SHP77 treated with DMSO at 0.1 percent for 48 hours (cell line): ENCODE measurements at regions not wholly inside any gene's neighbourhood (a gene's known extent, or its start where the extent isn't known, plus 50 kb on each side); places are given as distances from the start of the nearest gene placed in this dataset.

Experiments used
- DNase-seq: peaks from one replicate; lab custom pipeline; 2025; lab: John Stamatoyannopoulos, UW

DNA sequence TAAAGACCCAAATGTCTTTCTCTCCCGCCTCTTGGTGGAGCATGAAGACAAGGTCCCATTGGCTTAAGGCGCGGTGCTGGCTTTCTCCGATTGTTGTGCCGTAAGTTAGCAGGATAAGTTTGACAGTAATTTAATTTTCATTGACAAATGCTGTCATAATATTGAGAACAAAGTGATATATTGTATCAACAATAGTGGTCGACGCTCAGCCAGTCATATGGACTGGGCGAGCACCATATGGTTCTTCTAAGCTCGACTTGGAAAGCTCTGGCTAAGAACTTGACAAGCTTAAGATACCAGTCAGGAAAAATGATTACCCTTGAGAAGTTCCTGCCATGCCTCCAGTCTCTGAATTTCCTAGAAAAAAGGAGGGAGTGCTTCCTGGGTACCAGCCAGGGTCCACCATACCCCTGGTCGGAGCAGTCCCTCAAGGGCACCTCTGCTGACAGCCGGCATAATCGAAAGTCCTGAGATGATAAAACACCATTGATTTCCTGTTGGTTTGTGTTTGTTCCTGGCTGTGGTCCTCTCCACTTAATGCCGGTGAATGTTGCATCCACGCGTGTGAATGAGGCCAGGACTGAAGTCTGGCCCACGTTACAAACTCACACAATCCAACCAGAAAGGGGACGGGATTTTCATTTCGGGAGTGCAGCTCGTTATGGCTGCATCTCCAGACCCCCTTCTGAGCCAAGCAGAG lies 262.1 kb downstream of the ZNF536 start:
- DNase-seq: no peak

DNA sequence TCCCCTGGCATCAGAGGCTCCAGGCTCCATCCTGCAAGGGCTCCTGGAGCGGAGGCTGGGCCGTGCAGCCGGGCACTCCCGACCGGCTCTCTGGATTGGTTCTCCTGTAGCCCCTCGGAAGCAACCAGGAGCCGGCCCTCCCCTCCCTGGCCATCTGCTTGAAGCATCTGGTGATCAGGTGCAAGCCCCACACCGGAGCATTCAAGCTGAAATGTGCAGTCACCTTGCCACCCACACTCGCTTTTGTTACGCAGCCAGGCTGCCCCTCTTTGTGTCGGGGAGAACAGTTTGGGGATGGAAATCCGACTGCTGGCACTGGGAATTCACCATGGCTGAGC lies 258.8 kb downstream of the ZNF536 start:
- no peak for DNase-seq

DNA sequence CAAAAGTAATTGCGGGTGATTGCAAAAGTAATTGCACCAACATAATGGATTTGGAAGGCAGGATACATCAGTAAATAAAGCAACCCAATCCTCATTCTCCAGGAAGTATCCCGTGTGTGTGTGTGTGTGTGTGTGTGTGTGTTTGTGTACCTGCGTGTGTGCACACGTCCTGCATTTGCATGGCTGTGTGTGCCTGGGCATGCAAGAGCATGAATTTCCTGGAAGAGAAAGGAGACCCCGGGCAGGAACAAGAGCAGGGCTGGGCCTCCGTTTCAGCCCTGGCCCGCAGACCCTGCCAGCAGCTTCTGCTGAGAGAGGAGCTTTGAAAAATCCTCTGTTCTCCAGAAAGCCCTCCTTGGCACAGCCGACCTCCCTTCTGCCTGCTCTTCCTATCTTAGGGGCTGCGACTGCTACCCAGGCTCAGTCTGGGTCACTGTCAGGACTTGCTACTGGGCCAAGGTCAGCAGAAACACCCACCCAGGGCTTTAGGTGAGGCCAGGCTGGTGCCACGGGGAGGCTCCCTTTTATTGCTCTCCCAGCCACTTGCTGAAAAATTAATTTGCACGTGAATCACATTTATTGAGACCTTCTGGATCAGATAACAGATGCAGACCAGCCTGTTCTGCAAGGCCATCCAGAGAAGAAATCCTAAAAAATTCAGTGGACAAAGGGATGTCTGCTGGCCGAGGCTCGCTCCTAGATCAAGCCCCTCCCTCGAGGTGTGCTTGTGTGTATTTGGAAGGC lies 258.3 kb downstream of the ZNF536 start:
- DNase-seq: no peak

DNA sequence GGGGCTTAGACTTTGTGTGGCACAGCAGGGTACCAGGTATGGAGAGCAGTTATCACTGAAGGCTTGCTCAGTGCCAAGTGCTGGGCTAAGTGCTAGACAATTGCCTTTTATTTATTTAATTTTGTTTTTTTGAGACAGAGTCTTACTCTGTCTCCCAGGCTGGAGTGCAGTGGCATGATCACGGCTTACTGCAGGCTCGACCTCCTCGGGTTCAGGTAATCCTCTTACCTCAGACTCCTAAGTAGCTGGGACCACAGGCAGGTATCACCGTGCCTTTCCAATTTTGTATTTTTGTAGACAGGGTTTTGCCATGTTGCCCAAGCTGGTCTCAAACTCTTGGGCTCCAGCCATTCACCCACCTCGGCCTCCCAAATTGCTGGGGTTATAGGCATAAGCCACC lies 256.9 kb downstream of the ZNF536 start:
- no peak for DNase-seq

DNA sequence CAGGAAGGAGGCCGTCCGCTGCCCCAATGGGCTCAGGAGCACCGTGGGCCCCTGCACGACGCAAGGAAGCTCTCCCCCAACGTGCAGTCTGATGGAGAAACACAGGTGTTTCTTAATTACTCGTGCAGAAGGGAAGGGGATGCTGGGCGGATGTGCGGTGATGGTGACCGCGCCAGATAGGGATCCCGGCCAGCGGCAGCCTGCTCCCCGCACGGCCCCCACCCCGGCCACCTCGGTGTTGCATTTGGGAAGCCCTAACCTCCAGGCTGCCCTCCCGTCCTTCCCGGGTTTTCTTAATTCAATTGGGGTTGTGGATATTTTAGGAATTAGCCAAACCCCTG lies 254.4 kb downstream of the ZNF536 start:
- no peak for DNase-seq

DNA sequence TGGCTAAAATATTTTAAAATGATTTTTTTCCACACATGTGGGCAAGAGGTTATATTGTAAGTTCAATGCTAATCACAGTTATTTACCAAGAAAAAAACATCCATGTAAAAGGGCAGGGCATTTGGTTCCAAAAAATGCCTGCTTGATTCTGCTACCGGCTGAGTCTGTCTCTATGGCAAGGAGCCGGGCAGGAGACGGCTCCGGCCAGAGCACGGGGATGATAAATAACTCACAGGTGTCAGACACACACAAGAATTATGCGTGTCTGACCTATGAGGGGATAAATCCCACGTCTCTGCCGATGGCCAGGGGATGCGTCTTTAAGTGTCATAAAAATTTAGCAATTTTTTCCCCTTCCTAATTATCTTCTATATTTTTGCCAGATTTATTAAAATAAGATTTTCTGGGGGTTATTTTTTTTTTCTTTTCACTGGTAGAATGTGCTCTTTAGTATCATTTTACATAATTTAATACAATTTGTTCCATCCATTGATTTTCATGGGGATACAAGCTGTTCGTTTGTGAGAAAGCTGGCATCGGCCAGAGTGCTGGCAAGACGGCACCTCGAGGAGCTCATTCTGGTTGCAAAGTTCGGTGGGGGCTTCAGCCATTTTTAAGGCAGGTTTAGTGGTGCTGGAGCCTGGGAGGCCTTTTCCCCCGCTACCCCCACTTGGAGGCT lies 253.9 kb downstream of the ZNF536 start:
- DNase-seq: no peak

DNA sequence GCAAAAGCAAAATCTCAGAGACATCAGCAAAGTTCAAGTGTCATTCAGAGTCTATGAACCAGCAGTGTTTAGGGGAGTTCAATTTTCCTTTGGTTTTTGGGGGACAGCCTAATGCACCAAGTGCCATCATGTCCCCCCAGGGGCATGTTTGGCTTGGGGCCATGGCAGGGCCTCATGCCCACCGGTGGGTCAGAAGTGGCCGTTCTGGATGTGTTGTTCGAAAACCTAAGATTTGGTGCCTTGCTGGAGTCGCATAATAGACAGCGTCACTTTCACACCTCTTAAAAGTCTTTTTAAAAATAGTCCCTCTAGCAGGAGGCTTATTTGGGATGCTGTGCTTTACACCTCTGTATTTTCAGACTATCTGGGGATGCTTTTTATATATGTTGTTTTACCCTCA lies 250.1 kb downstream of the ZNF536 start:
- no peak for DNase-seq

DNA sequence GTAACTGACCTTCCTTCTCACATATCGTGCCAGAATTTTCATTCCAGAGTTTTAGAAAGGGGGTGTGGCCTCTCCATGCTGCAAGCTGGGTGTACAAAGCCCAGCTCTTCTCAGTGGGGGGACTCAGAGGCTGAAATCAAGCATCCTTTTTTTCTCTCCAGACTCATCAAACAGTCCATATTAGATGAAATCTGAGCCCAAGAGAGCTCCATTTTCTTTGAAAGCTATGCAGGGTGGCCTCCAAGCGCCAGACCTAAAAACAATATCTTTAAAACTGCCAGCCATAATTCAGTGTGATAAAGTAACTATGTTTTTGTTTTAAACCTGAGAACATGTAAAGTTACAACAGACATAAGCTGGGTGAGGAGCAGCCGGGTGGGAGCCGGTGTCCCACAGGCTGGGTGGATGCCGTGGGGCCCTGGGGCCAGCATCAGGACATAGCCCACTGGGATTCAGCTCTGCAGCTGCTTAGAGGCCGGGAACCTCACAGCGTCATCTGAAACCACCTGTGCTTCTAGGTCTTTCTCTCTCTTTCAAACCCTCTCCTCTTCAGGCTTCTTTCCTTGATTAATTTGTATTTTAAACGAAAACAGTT lies 249.2 kb downstream of the ZNF536 start:
- DNase-seq: no peak

DNA sequence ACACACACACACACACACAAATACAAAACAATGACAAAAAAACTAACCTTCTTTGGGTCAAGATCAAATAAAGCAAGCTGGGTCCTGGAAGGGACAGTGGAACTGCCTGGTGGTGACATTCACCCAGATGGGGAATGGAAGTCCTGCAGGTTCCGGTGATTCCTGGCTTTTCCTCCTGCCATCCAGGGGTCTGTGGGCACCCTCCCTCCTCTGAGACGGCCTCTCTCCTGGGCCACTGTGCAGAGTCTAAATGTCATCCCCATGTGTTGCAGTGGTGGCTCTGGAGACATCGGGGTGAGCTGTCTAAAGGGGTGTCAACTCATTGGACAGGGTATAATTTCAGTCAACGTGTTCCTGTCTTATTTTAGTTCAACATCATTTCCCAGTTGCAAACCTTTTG lies 248.2 kb downstream of the ZNF536 start:
- no peak for DNase-seq

DNA sequence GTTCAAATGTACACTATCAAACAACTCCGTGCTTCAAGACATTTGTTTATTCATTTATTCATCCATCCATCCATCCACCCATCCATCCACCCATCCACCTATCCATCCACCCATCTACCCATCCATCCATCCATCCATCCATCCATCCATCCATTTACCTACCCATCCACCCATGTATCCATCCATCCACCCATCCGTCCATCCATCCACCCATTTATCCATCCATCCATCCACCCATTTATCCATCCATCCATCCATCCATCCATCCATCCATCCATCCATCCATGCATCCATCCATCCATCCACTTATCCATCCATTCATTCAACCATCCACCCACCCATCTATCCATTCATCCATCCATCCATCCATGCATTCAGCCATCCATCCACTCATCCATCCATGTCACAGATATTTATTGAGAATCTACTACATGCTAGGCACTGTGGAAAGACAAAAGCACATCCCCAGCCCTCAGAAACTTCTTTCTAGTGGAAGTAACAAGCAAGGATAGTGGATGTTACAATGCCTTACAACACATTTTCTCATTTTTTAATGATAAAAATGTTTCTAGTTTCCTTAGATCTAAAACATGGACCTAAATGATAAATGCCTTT lies 237.6 kb downstream of the ZNF536 start:
- no peak for DNase-seq

DNA sequence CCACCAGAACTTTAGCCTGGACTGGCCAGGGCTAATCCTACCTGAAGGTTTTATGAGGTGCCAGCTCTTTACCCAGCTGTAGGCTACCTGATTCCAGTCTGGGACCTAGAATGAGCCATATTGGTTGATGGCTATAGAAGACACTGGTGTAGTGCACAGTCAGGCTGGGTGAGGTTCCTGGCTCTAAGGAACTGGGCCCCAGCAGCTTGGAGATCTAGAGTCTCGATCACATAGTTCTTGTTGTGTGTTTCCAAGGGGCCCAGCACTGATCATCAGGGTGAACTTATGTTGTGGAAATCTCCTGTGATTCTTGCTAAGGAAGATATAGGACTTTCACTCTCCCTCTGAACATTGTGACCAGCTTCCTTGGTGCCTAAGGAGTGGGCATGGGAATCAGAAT lies 236.3 kb downstream of the ZNF536 start:
- DNase-seq: no peak
